CD4-positive, alpha-beta T cell (primary cell): ENCODE measurements at regions not wholly inside any gene's neighbourhood (a gene's known extent, or its start where the extent isn't known, plus 50 kb on each side); places are given as distances from the start of the nearest gene placed in this dataset.
A peak's percentile ranks its signal among the peaks of the same experiment; 100 is the strongest.
"Not testable (repeated sequence)": the region's sequence is repeated elsewhere in the genome, so short reads cannot be mapped to it uniquely, and the experiment has no call there.

Source experiments
- ATAC-seq: fragments of 200-7000 bp; cut with Tn5 transposase; one replicate; pipeline ENCODE4 v1.10.0; 2022; ENCODE audit warnings: mild to moderate bottlenecking; ENCODE audit not compliant: poor library complexity
- CTCF ChIA-PET: fragments of 350-600 bp; sonication (Branson Sonifier 250); formaldehyde crosslinking; loops from one replicate; lab custom pipeline; 2021; ENCODE audit warnings: antibody characterized with exemption, inconsistent platforms; lab: Charles Lee
- POLR2A ChIA-PET: fragments of 350-600 bp; sonication (Branson Sonifier 250); formaldehyde crosslinking; loops from one replicate; lab custom pipeline; 2021; ENCODE audit warnings: antibody characterized with exemption, inconsistent platforms; lab: Charles Lee
- DNase-seq, 14 experiments: peaks; one replicate each; pipeline ENCODE4 v3.0.0-alpha.2; 2013 to 2020; ENCODE audit warnings: mixed read lengths in 2 of 14
- H3K27ac ChIP-seq, 2 donors: one replicate each; pipeline versions ENCODE4 v1.5.1 to v1.7.0; 2013; ENCODE audit warnings: low read length in 2 of 2, low read depth in 1 of 2, mild to moderate bottlenecking in 1 of 2
- H3K27me3 ChIP-seq, 2 experiments: 1 replicate in 1 of 2; 2 replicates in 1 of 2; pipeline versions ENCODE4 v1.6.1 to v1.7.0; 2013; ENCODE audit warnings: low read length in 2 of 2, control low read depth in 1 of 2, mild to moderate bottlenecking in 1 of 2, moderate library complexity in 1 of 2; ENCODE audit not compliant: insufficient read depth in 2 of 2, control insufficient read depth in 1 of 2
- H3K36me3 ChIP-seq: one replicate; pipeline ENCODE4 v1.6.1; 2013; ENCODE audit warnings: low read length, control low read depth; ENCODE audit not compliant: insufficient read depth
- H3K4me1 ChIP-seq: one replicate; pipeline ENCODE4 v1.6.1; 2013; ENCODE audit warnings: low read length, control low read depth; ENCODE audit not compliant: insufficient read depth
- H3K4me3 ChIP-seq: one replicate; pipeline ENCODE4 v1.5.1; 2013; ENCODE audit warnings: mild to moderate bottlenecking, low read length, moderate library complexity
- H3K9me3 ChIP-seq, 2 experiments: 1 replicate in 1 of 2; 2 replicates in 1 of 2; pipeline versions ENCODE4 v1.6.1 to v1.7.0; 2013; ENCODE audit warnings: low read length in 2 of 2, mild to moderate bottlenecking in 2 of 2, control low read depth in 1 of 2, moderate library complexity in 1 of 2; ENCODE audit not compliant: control insufficient read depth in 1 of 2, insufficient read depth in 1 of 2
- H3K27ac Mint-ChIP-seq: one replicate; pipeline ENCODE4 v1.8.0; 2020; ENCODE audit warnings: mixed read lengths
- H3K27me3 Mint-ChIP-seq: one replicate; pipeline ENCODE4 v1.8.0; 2021; ENCODE audit warnings: mixed read lengths
- H3K36me3 Mint-ChIP-seq: one replicate; pipeline ENCODE4 v1.8.0; 2021; ENCODE audit warnings: low read depth, mixed read lengths
- H3K4me1 Mint-ChIP-seq: one replicate; pipeline ENCODE4 v1.8.0; 2021; ENCODE audit warnings: low read depth, mixed read lengths
- H3K4me3 Mint-ChIP-seq: one replicate; pipeline ENCODE4 v1.8.0; 2020; ENCODE audit warnings: mild to moderate bottlenecking, mixed read lengths
- H3K9me3 Mint-ChIP-seq: one replicate; pipeline ENCODE4 v1.8.0; 2020; ENCODE audit warnings: mixed read lengths
- intact Hi-C, 2 experiments: fragments of 100-400 bp; cut with DNase I in 1 of 2; cut with micrococcal nuclease in 1 of 2; formaldehyde crosslinking; loops; one replicate each; pipeline versions ENCODE4 v1.15.1 to v1.9.0; 2023 to 2025; cut with DNase I, micrococcal nuclease
- TF ChIP-seq, protein P1 (sequence below): fragments of 200-600 bp; IDR thresholded peaks from one replicate; pipeline ENCODE4 v1.8.0; 2022; ENCODE audit warnings: antibody characterized with exemption, mild to moderate bottlenecking

DNA sequence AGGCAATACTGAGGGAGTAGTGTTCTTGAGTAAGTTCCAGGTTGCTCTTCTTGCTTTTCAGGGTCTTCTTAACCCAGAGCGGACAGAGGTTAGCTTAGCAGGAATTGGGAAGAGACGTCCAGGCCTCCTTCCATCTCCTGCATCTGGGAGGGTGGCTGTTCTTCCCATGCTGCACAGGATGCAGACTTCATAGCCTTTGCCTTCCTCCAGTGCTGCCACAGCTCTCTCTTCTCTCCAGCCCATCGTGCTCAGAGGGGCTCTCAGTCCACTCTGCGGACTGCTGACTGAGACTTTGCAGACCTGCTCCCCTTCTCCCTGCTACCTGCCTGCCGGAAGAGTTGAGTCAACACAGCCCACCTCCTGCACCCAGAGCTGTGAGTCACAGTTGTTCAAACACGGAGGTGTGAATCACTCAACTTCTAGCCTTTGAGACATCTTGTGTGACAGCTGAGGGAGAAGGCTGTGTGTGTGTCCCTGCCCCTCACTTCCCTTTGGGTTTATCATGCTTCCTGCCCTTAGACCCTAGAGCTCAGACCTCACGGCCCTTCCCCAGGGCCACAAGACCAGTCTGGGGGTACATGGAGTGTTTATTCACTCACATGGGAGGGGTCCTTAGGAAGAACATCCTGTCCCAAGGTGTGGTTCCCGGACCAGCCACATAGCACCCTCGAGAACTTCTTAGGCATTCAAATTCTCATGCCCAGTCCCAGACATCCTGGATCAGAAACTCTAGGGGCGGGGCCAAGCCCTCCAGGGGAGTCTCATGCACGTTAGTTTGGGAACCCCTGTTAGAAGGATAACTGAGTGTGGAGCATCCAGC, 158.3 kb upstream of the CACNA1E start:
- H3K4me1 ChIP-seq = peaks cover 7% of the 10 kb centered on the region
- intact Hi-C loops = loop anchor here in 1 of 2 experiments (5.0 to 10.0 kb wide), 2 partner anchors 97 to 130 kb away; no protein-coding TSS in a partner anchor
- Mint-ChIP-seq H3K9me3 (no peaks in the 10 kb centered on the region), H3K36me3 (no peaks in the 10 kb centered on the region), H3K27me3 (peaks cover 4% of the 10 kb centered on the region), H3K4me1 (no peaks in the 10 kb centered on the region), H3K27ac (no peak overlapping the region), H3K4me3 (no peak overlapping the region)
- H3K27ac ChIP-seq = no peak overlapping the region
- ATAC-seq (peak; percentile 26), DNase-seq (peak in 8 of 14 experiments; percentile 8 to 44 (median 30))
- TF ChIP-seq, protein P1, sequence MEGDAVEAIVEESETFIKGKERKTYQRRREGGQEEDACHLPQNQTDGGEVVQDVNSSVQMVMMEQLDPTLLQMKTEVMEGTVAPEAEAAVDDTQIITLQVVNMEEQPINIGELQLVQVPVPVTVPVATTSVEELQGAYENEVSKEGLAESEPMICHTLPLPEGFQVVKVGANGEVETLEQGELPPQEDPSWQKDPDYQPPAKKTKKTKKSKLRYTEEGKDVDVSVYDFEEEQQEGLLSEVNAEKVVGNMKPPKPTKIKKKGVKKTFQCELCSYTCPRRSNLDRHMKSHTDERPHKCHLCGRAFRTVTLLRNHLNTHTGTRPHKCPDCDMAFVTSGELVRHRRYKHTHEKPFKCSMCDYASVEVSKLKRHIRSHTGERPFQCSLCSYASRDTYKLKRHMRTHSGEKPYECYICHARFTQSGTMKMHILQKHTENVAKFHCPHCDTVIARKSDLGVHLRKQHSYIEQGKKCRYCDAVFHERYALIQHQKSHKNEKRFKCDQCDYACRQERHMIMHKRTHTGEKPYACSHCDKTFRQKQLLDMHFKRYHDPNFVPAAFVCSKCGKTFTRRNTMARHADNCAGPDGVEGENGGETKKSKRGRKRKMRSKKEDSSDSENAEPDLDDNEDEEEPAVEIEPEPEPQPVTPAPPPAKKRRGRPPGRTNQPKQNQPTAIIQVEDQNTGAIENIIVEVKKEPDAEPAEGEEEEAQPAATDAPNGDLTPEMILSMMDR = no peak
- H3K27me3 ChIP-seq = peaks cover 0 to 10% of the 10 kb centered on the region in 2 experiments
- CTCF ChIA-PET = no interaction called here
- no peaks in the 10 kb centered on the region for H3K36me3 ChIP-seq
- no peaks in the 10 kb centered on the region for H3K9me3 ChIP-seq
- POLR2A ChIA-PET = no interaction called here
- no peak overlapping the region for H3K4me3 ChIP-seq

- H3K4me1 Mint-ChIP-seq, POLR2A ChIA-PET: not testable (repeated sequence)
These were observed 157.6 kb upstream of the CACNA1E start for GRCh38 chr1:181325765-181326164.

DNA sequence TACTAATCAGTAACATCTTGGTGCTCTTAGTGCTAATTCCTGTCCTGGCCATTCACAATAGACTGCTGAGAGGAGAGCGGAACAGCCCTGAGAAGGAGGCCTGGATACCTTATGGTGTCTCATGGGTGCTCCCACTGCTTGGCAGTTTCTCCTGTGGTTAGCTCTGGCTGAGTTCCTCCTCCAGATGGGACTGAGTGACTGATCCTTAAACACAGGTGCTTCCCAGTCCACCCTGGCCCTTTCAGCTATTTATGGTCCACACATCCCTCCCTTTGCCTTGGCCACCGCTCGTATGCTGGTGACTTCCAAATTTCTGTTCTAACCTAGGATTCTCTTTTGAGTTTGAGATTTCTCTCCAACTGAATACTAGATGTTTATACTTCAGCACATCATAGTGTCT, 157.0 kb upstream of the CACNA1E start:
- TF ChIP-seq, protein P1 = no peak
- no peak overlapping the region for H3K27ac Mint-ChIP-seq
- POLR2A ChIA-PET = no interaction called here
- CTCF ChIA-PET = no interaction called here
- H3K9me3 Mint-ChIP-seq = no peaks in the 10 kb centered on the region
- no peaks in the 10 kb centered on the region for H3K36me3 Mint-ChIP-seq
- Histone ChIP-seq H3K27ac (no peak overlapping the region), H3K36me3 (no peaks in the 10 kb centered on the region), H3K4me3 (no peak overlapping the region), H3K9me3 (no peaks in the 10 kb centered on the region), H3K27me3 (peaks cover 0 to 2% of the 10 kb centered on the region in 2 experiments), H3K4me1 (peaks cover 7% of the 10 kb centered on the region)
- H3K4me3 Mint-ChIP-seq = no peak overlapping the region
- intact Hi-C loops = loop anchor here in 1 of 2 experiments (10.0 kb wide), 1 partner anchor 132 kb away; no protein-coding TSS in a partner anchor
- DNase-seq (no peak), ATAC-seq (no peak)
- no peaks in the 10 kb centered on the region for H3K27me3 Mint-ChIP-seq
- no peaks in the 10 kb centered on the region for H3K4me1 Mint-ChIP-seq

More at GRCh38 chr1:181325765-181326164, 157.6 kb upstream of the CACNA1E start:
- H3K36me3 ChIP-seq, H3K4me1 ChIP-seq, DNase-seq, H3K4me3 Mint-ChIP-seq, H3K9me3 Mint-ChIP-seq, ATAC-seq, H3K9me3 ChIP-seq, H3K27me3 ChIP-seq, H3K27me3 Mint-ChIP-seq, H3K36me3 Mint-ChIP-seq, H3K27ac ChIP-seq, CTCF ChIA-PET, H3K27ac Mint-ChIP-seq, H3K4me3 ChIP-seq: not testable (repeated sequence)
- intact Hi-C loops = loop anchor here in 1 of 2 experiments (10.0 kb wide), 1 partner anchor 131 kb away; no protein-coding TSS in a partner anchor
